Ammon's horn (tissue), 1 donor: ENCODE measurements at regions not wholly inside any gene's neighbourhood (a gene's known extent, or its start where the extent isn't known, plus 50 kb on each side); places are given as distances from the start of the nearest gene placed in this dataset.
"Not testable (repeated sequence)": the region's sequence is repeated elsewhere in the genome, so short reads cannot be mapped to it uniquely, and the experiment has no call there.

ENCODE experiments used
- DNase-seq: peaks from one replicate; pipeline ENCODE4 v3.0.0-alpha.2; 2016; ENCODE audit warnings: low spot score

- no peak for DNase-seq
These were observed 273.0 kb upstream of the SFSWAP start for GRCh38 chr12:131437706-131438492.

- not testable (repeated sequence) for DNase-seq
These were observed 272.4 kb upstream of the SFSWAP start for GRCh38 chr12:131438493-131438835.

- no peak for DNase-seq
These were observed 272.0 kb upstream of the SFSWAP start for GRCh38 chr12:131438881-131439280.

GRCh38 chr12:131439752-131440151 lies 271.1 kb upstream of the SFSWAP start:
- DNase-seq = not testable (repeated sequence)

- DNase-seq = not testable (repeated sequence)
These were observed 270.5 kb upstream of the SFSWAP start for GRCh38 chr12:131440209-131441059.

GRCh38 chr12:131441060-131441396 lies 269.9 kb upstream of the SFSWAP start:
- no peak for DNase-seq

GRCh38 chr12:131441638-131442336 lies 269.1 kb upstream of the SFSWAP start:
- no peak for DNase-seq

- DNase-seq = no peak
These were observed 268.5 kb upstream of the SFSWAP start for GRCh38 chr12:131442337-131442918.

- DNase-seq = no peak
These were observed 267.6 kb upstream of the SFSWAP start for GRCh38 chr12:131443019-131444000.

GRCh38 chr12:131444220-131445164 lies 266.4 kb upstream of the SFSWAP start:
- no peak for DNase-seq

GRCh38 chr12:131445184-131445774 lies 265.6 kb upstream of the SFSWAP start:
- no peak for DNase-seq

GRCh38 chr12:131445795-131446194 lies 265.1 kb upstream of the SFSWAP start:
- no peak for DNase-seq

- not testable (repeated sequence) for DNase-seq
These were observed 263.3 kb upstream of the SFSWAP start for GRCh38 chr12:131447636-131448035.

GRCh38 chr12:131448254-131448795 lies 262.6 kb upstream of the SFSWAP start:
- no peak for DNase-seq

GRCh38 chr12:131449027-131449426 lies 261.9 kb upstream of the SFSWAP start:
- DNase-seq = no peak

- no peak for DNase-seq
These were observed 258.4 kb upstream of the SFSWAP start for GRCh38 chr12:131452444-131452860.

GRCh38 chr12:131454418-131455217 lies 256.3 kb upstream of the SFSWAP start:
- peak; percentile 45 for DNase-seq

- no peak for DNase-seq
These were observed 255.7 kb upstream of the SFSWAP start for GRCh38 chr12:131455218-131455506.
